PC-3 (cell line): ENCODE measurements at regions not wholly inside any gene's neighbourhood (a gene's known extent, or its start where the extent isn't known, plus 50 kb on each side); places are given as distances from the start of the nearest gene placed in this dataset.

Source experiments
- ATAC-seq: fragments of 200-7000 bp; cut with Tn5 transposase; 2 replicates; pipeline ENCODE4 v1.9.1; 2020; ENCODE audit warnings: mild to moderate bottlenecking, moderate library complexity
- BruUV-seq: library from RNA; stranded (reverse); fragments of 400-500 nt; replicated peaks from 2 replicates; lab custom pipeline; 2021; lab: Mats Ljungman, UMichigan
- CTCF ChIA-PET: fragments of 300-600 bp; sonication (Branson Sonifier 250); formaldehyde crosslinking; loops from one replicate; lab custom pipeline; 2022; ENCODE audit warnings: antibody characterized with exemption; lab: Charles Lee
- POLR2A ChIA-PET: fragments of 300-600 bp; sonication (Branson Sonifier 250); formaldehyde crosslinking; loops from one replicate; lab custom pipeline; 2022; ENCODE audit warnings: antibody characterized with exemption; ENCODE audit not compliant: unreplicated experiment; lab: Charles Lee
- DNase-seq: peaks from one replicate; pipeline ENCODE4 v3.0.0-alpha.2; 2015
- H2AFZ ChIP-seq: fragments of 300-600 bp; sonication (generic); 2 replicates; pipeline ENCODE4 v1.6.0; 2016; ENCODE audit warnings: antibody characterized with exemption, low read length
- H3F3A ChIP-seq: fragments of 300-600 bp; sonication (generic); one replicate; pipeline ENCODE4 v1.6.0; 2017; ENCODE audit warnings: antibody characterized with exemption, low read length, control low read depth, mild to moderate bottlenecking; ENCODE audit not compliant: unreplicated experiment
- H3K27ac ChIP-seq: fragments of 300-600 bp; sonication (generic); 2 replicates; pipeline ENCODE4 v1.5.1; 2016; ENCODE audit warnings: mild to moderate bottlenecking, low read length
- H3K27me3 ChIP-seq: fragments of 300-600 bp; sonication (generic); 2 replicates; pipeline ENCODE4 v1.6.1; 2016; ENCODE audit warnings: low read length, mixed read lengths
- H3K36me3 ChIP-seq: fragments of 300-600 bp; sonication (generic); 2 replicates; pipeline ENCODE4 v1.6.1; 2016; ENCODE audit warnings: low read depth, mixed run types, low read length, mixed read lengths
- H3K4me1 ChIP-seq: fragments of 300-600 bp; sonication (generic); 2 replicates; pipeline ENCODE4 v1.5.1; 2016; ENCODE audit warnings: low read length; ENCODE audit not compliant: insufficient read depth
- H3K4me2 ChIP-seq: fragments of 300-600 bp; sonication (generic); 2 replicates; pipeline ENCODE4 v1.6.0; 2016; ENCODE audit warnings: low read length
- H3K4me3 ChIP-seq: fragments of 300-600 bp; sonication (generic); 2 replicates; pipeline ENCODE4 v1.5.1; 2016; ENCODE audit warnings: mild to moderate bottlenecking, low read length, mixed read lengths
- H3K79me2 ChIP-seq: fragments of 300-600 bp; sonication (generic); 2 replicates; pipeline ENCODE4 v1.6.1; 2017; ENCODE audit warnings: low read length, mixed read lengths
- H3K9ac ChIP-seq: fragments of 300-600 bp; sonication (generic); 2 replicates; pipeline ENCODE4 v1.6.0; 2016; ENCODE audit warnings: mild to moderate bottlenecking, low read length
- H3K9me2 ChIP-seq: fragments of 300-600 bp; sonication (generic); replicated peaks from 2 replicates; pipeline ENCODE4 v1.6.1; 2016; ENCODE audit warnings: mixed run types, low read length, mixed read lengths
- H3K9me3 ChIP-seq: fragments of 300-600 bp; sonication (generic); 2 replicates; pipeline ENCODE4 v1.6.1; 2016; ENCODE audit warnings: low read length, mixed read lengths
- H4K20me1 ChIP-seq: fragments of 300-600 bp; sonication (generic); 2 replicates; pipeline ENCODE4 v1.6.1; 2016; ENCODE audit warnings: low read length, mixed read lengths
- EZH2 ChIP-seq: fragments of 300-600 bp; sonication (generic); IDR thresholded peaks from one replicate; pipeline ENCODE4 v1.6.1; 2017; ENCODE audit warnings: antibody characterized with exemption, mild to moderate bottlenecking, low read length; ENCODE audit not compliant: unreplicated experiment
- EZH2phosphoT487 ChIP-seq: fragments of 300-600 bp; sonication (generic); IDR thresholded peaks from 2 replicates; pipeline ENCODE4 v1.6.1; 2018; ENCODE audit warnings: mild to moderate bottlenecking, antibody characterized with exemption, low read length, borderline replicate concordance
- intact Hi-C: fragments of 100-400 bp; cut with micrococcal nuclease; formaldehyde crosslinking; loops from 2 replicates; pipeline ENCODE4 v1.9.0; 2023
- TF ChIP-seq, protein P1 (sequence below): fragments of 300-600 bp; sonication (generic); conservative IDR thresholded peaks from 2 replicates; pipeline ENCODE4 v1.5.1; 2017; ENCODE audit warnings: antibody characterized with exemption, low read depth, mild to moderate bottlenecking, low read length

DNA sequence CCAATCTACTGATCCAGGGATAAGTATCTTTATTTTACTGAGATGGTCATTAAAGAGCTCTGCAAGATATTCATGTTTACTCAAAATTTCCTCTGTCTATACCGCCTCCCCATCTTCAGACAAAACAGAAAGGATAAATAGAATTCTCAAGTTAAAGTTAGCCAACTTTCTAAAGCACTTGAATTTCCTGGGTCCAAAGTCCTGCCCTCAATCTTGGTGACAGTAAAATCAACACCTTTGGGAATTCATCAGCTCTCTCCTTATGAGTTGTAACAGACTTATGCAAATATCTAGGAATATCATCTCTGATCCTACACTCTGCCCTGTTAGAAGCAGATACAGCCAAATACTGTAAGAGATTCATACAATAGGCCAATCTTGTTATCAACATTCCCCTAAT, 122.5 kb upstream of the HAAO start:
- POLR2A ChIA-PET, result no interaction called here
- intact Hi-C loops, result no loop called here
- DNase-seq, result no peak
- no TSS peak for BruUV-seq
- Histone ChIP-seq H3K27me3 (no peaks in the 10 kb centered on the region), H3F3A (no peaks in the 10 kb centered on the region), H3K4me1 (no peaks in the 10 kb centered on the region), H3K9me2 (no peaks in the 10 kb centered on the region), H3K79me2 (no peaks in the 10 kb centered on the region), H3K27ac (no peak overlapping the region), H3K4me3 (no peak overlapping the region), H3K9me3 (no peaks in the 10 kb centered on the region), H2AFZ (no peak overlapping the region), H4K20me1 (no peaks in the 10 kb centered on the region), H3K4me2 (no peak overlapping the region), H3K9ac (no peak overlapping the region), H3K36me3 (no peaks in the 10 kb centered on the region)
- no peak for ATAC-seq
- TF ChIP-seq EZH2phosphoT487, result no peak
- TF ChIP-seq, protein P1, sequence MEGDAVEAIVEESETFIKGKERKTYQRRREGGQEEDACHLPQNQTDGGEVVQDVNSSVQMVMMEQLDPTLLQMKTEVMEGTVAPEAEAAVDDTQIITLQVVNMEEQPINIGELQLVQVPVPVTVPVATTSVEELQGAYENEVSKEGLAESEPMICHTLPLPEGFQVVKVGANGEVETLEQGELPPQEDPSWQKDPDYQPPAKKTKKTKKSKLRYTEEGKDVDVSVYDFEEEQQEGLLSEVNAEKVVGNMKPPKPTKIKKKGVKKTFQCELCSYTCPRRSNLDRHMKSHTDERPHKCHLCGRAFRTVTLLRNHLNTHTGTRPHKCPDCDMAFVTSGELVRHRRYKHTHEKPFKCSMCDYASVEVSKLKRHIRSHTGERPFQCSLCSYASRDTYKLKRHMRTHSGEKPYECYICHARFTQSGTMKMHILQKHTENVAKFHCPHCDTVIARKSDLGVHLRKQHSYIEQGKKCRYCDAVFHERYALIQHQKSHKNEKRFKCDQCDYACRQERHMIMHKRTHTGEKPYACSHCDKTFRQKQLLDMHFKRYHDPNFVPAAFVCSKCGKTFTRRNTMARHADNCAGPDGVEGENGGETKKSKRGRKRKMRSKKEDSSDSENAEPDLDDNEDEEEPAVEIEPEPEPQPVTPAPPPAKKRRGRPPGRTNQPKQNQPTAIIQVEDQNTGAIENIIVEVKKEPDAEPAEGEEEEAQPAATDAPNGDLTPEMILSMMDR, result no peak
- CTCF ChIA-PET, result no interaction called here

DNA sequence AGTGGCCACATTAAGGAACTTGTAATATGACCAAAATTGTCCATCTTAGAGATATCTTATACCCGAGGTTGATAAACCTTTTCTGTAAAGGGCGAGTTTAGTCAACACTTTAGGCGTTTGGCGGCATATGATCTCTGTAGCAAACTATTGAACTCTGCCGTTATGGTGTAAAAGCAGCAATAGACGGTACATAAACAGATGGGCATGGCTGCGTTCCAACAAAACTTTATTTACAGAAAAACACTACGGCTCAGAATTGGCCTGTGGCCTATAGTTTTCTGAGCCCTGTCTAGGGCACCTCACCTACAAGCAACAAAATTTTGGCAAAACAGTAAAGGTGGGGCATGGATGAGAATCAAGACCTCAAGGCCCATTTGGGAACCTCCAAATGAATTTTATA, 121.9 kb upstream of the HAAO start:
- TF ChIP-seq EZH2 (no peak), EZH2phosphoT487 (no peak)
- TF ChIP-seq, protein P1, result no peak
- no peaks in the 10 kb centered on the region for H3K9me3 ChIP-seq
- no peak overlapping the region for H3K4me3 ChIP-seq
- H3K4me2 ChIP-seq, result no peak overlapping the region
- DNase-seq (no peak), ATAC-seq (no peak)
- no peaks in the 10 kb centered on the region for H3K9me2 ChIP-seq
- no peaks in the 10 kb centered on the region for H3K36me3 ChIP-seq
- no peaks in the 10 kb centered on the region for H3K4me1 ChIP-seq
- no peak overlapping the region for H3K9ac ChIP-seq
- BruUV-seq, result no TSS peak
- intact Hi-C loops, result no loop called here
- H4K20me1 ChIP-seq, result no peaks in the 10 kb centered on the region
- ChIA-PET POLR2A (no interaction called here), CTCF (no interaction called here)
- H3K79me2 ChIP-seq, result no peaks in the 10 kb centered on the region
- H2AFZ ChIP-seq, result no peak overlapping the region
- no peaks in the 10 kb centered on the region for H3F3A ChIP-seq
- no peaks in the 10 kb centered on the region for H3K27me3 ChIP-seq
- H3K27ac ChIP-seq, result no peak overlapping the region

DNA sequence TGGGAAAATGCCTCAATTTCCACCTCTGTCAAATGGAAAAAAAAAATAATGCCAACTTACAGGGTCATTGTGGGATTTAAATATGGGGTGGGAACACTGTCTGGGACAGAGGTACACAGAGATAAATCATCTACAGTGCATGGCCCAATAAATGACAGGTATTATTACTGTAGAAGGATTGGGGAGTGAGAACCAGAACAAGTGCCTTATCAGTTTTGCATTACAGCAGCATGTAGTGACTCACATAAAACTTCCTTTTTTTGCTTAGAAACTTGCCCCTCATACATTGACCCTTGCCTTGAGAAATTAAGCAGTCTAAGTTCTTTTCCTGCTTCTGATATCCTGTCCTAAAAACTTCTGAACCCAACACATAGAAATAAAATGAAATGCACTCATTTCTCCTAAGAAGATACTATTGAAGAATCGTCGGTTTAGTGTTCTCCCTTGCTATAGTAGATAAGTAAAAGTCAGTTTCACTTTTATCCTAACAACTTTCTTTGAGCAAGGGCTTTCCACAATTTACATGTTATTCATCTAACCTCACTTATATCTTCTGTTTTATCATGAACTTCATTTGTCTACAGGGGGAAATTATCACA, 121.0 kb upstream of the HAAO start:
- H3F3A ChIP-seq, result no peaks in the 10 kb centered on the region
- H3K27ac ChIP-seq, result no peak overlapping the region
- no peak overlapping the region for H3K9ac ChIP-seq
- TF ChIP-seq EZH2, result no peak
- no peak for TF ChIP-seq EZH2phosphoT487
- TF ChIP-seq, protein P1, result no peak
- H3K27me3 ChIP-seq, result no peaks in the 10 kb centered on the region
- DNase-seq (no peak), ATAC-seq (no peak)
- no peaks in the 10 kb centered on the region for H3K9me3 ChIP-seq
- H3K4me1 ChIP-seq, result no peaks in the 10 kb centered on the region
- no peaks in the 10 kb centered on the region for H3K9me2 ChIP-seq
- no peaks in the 10 kb centered on the region for H4K20me1 ChIP-seq
- no peak overlapping the region for H2AFZ ChIP-seq
- ChIA-PET POLR2A (no interaction called here), CTCF (no interaction called here)
- no TSS peak for BruUV-seq
- no peaks in the 10 kb centered on the region for H3K36me3 ChIP-seq
- intact Hi-C loops, result no loop called here
- H3K79me2 ChIP-seq, result no peaks in the 10 kb centered on the region
- H3K4me2 ChIP-seq, result no peak overlapping the region
- no peak overlapping the region for H3K4me3 ChIP-seq
